ENCODE measurements at regions not wholly inside any gene's neighbourhood (a gene's known extent, or its start where the extent isn't known, plus 50 kb on each side); places are given as distances from the start of the nearest gene placed in this dataset.

DNA sequence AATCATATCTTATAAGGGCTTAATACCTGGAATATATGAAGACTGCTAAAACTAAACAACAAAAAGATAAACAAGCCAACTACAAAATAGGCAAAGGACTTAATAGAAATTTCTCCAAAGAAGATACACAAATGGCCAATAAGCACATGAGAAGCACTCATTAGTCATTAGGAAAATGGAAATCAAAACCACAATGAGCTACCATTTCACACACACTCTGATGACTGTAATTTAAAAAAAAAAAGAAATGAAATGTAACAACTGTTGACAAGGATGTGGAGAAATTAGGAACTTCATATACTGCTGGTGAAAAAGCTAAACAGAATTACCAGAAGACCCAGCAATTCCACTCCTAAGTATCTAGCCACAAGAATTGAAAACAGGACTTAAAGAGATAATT, 374.2 kb upstream of the ZP4 start:
- Histone ChIP-seq H3K27me3 (ENCODE audit: insufficient read depth, low read length) (no peaks in the 10 kb centered on the region), H4K20me1 (ENCODE audit: insufficient read depth, low read length) (no peaks in the 10 kb centered on the region), H3K9me3 (ENCODE audit: low read depth, low read length) (no peaks in the 10 kb centered on the region), H3K4me2 (ENCODE audit: insufficient read depth, low read length) (no peak overlapping the region), H3K4me1 (ENCODE audit: insufficient read depth, low read length) (no peaks in the 10 kb centered on the region), H3K36me3 (ENCODE audit: insufficient read depth, low read length) (no peaks in the 10 kb centered on the region), H2AFZ (ENCODE audit: low read length) (no peak overlapping the region), H3K79me2 (ENCODE audit: insufficient read depth, low read length) (no peaks in the 10 kb centered on the region), H3K27ac (ENCODE audit: low read depth, low read length) (no peak overlapping the region), H3K4me3 (ENCODE audit: insufficient read depth, low read length) (no peak overlapping the region)
- DNase-seq (ENCODE audit: insufficient read length, low spot score, missing footprints), result no peak
- TF ChIP-seq, protein P1, sequence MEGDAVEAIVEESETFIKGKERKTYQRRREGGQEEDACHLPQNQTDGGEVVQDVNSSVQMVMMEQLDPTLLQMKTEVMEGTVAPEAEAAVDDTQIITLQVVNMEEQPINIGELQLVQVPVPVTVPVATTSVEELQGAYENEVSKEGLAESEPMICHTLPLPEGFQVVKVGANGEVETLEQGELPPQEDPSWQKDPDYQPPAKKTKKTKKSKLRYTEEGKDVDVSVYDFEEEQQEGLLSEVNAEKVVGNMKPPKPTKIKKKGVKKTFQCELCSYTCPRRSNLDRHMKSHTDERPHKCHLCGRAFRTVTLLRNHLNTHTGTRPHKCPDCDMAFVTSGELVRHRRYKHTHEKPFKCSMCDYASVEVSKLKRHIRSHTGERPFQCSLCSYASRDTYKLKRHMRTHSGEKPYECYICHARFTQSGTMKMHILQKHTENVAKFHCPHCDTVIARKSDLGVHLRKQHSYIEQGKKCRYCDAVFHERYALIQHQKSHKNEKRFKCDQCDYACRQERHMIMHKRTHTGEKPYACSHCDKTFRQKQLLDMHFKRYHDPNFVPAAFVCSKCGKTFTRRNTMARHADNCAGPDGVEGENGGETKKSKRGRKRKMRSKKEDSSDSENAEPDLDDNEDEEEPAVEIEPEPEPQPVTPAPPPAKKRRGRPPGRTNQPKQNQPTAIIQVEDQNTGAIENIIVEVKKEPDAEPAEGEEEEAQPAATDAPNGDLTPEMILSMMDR (IDR thresholded peaks at IDR 0.05; ENCODE audit: extremely low read depth, low read depth, low read length), result no peak

DNA sequence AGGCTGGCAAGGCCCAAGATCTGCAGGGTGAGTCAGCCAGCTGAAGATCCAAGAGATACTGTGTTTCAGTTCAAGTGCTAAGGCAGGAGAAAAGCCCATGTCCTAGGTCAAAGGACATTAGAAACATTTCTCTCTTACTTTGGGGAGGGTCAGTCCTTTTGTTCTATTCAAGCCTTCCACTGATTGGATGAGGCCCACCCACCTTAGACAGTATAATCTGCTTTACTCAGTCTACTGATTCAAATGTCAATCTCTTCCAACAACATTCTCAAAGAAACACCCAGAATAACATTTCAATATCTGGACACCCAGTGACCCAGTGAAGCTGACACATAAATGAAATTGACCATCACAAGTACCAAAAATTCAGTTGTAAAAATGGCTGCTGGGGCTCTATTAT, 367.8 kb upstream of the ZP4 start:
- H3K9me3 ChIP-seq (ENCODE audit: low read depth, low read length), result no peaks in the 10 kb centered on the region
- H4K20me1 ChIP-seq (ENCODE audit: insufficient read depth, low read length), result no peaks in the 10 kb centered on the region
- H3K79me2 ChIP-seq (ENCODE audit: insufficient read depth, low read length), result no peaks in the 10 kb centered on the region
- no peaks in the 10 kb centered on the region for H3K4me1 ChIP-seq (ENCODE audit: insufficient read depth, low read length)
- no peak overlapping the region for H3K27ac ChIP-seq (ENCODE audit: low read depth, low read length)
- no peak for DNase-seq (ENCODE audit: insufficient read length, low spot score, missing footprints)
- no peak overlapping the region for H2AFZ ChIP-seq (ENCODE audit: low read length)
- TF ChIP-seq, protein P1 (IDR thresholded peaks at IDR 0.05; ENCODE audit: extremely low read depth, low read depth, low read length), result no peak
- no peak overlapping the region for H3K4me3 ChIP-seq (ENCODE audit: insufficient read depth, low read length)
- no peak overlapping the region for H3K4me2 ChIP-seq (ENCODE audit: insufficient read depth, low read length)
- no peaks in the 10 kb centered on the region for H3K27me3 ChIP-seq (ENCODE audit: insufficient read depth, low read length)
- H3K36me3 ChIP-seq (ENCODE audit: insufficient read depth, low read length), result no peaks in the 10 kb centered on the region

DNA sequence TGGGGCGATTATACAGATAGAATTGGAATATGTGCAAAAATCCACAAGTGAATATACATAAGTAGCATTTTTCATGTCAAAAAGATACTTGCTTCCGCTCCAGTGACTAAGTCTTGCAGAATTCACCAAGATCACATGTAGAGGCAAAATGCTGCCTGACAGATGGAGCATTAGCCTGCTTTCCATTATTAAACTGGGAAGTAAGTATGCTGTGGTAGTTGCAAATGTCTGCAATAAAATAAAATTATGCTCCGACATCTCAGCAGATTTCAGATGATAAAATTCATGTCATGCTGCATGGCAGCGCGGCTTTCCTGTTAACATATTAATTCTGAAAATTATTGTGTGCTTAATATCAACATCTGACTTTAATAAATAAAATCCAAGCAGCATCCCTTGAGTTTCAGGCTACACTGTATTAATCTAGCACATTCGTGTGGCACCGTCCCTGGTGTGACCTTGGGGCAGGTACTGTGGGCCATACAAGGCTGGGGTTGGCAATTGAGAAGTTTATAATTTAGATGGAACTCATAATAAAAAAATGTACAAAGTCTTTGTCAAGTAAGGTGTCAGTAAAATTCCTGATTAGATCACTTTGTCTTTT, 366.4 kb upstream of the ZP4 start:
- H2AFZ ChIP-seq (ENCODE audit: low read length), result no peak overlapping the region
- H3K4me1 ChIP-seq (ENCODE audit: insufficient read depth, low read length), result peaks cover 1% of the 10 kb centered on the region
- no peaks in the 10 kb centered on the region for H3K36me3 ChIP-seq (ENCODE audit: insufficient read depth, low read length)
- TF ChIP-seq, protein P1 (IDR thresholded peaks at IDR 0.05; ENCODE audit: extremely low read depth, low read depth, low read length), result no peak
- no peaks in the 10 kb centered on the region for H3K9me3 ChIP-seq (ENCODE audit: low read depth, low read length)
- H3K4me2 ChIP-seq (ENCODE audit: insufficient read depth, low read length), result no peak overlapping the region
- no peak overlapping the region for H3K4me3 ChIP-seq (ENCODE audit: insufficient read depth, low read length)
- no peaks in the 10 kb centered on the region for H3K79me2 ChIP-seq (ENCODE audit: insufficient read depth, low read length)
- no peak overlapping the region for H3K27ac ChIP-seq (ENCODE audit: low read depth, low read length)
- DNase-seq (ENCODE audit: insufficient read length, low spot score, missing footprints), result no peak
- no peaks in the 10 kb centered on the region for H4K20me1 ChIP-seq (ENCODE audit: insufficient read depth, low read length)
- no peaks in the 10 kb centered on the region for H3K27me3 ChIP-seq (ENCODE audit: insufficient read depth, low read length)

DNA sequence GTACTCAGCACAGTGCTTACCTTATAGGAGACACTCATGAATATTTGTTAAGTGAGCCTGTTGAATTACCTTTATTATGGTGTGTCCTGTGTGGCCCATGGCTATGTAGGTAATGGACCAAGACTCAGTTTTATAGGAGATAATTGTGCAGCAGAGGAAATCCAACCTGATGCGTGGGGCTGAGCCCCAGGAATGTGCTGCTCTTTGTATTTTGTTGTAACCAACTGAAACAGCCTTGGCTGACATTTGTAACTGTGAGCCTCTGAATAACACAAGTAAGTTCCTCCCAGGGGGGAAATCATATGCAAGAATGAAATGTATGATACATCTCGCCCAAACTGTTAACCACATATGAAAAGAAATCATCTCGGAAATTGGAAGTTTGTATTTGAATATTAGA, 364.2 kb upstream of the ZP4 start:
- Histone ChIP-seq H3K4me1 (ENCODE audit: insufficient read depth, low read length) (peaks cover 2% of the 10 kb centered on the region), H3K27me3 (ENCODE audit: insufficient read depth, low read length) (no peaks in the 10 kb centered on the region), H3K4me2 (ENCODE audit: insufficient read depth, low read length) (no peak overlapping the region), H3K79me2 (ENCODE audit: insufficient read depth, low read length) (no peaks in the 10 kb centered on the region), H2AFZ (ENCODE audit: low read length) (no peak overlapping the region), H4K20me1 (ENCODE audit: insufficient read depth, low read length) (no peaks in the 10 kb centered on the region), H3K27ac (ENCODE audit: low read depth, low read length) (no peak overlapping the region), H3K4me3 (ENCODE audit: insufficient read depth, low read length) (no peak overlapping the region), H3K36me3 (ENCODE audit: insufficient read depth, low read length) (no peaks in the 10 kb centered on the region), H3K9me3 (ENCODE audit: low read depth, low read length) (no peaks in the 10 kb centered on the region)
- DNase-seq (ENCODE audit: insufficient read length, low spot score, missing footprints), result no peak
- TF ChIP-seq, protein P1 (IDR thresholded peaks at IDR 0.05; ENCODE audit: extremely low read depth, low read depth, low read length), result no peak
